SIG-M5 (cell line): ENCODE measurements at regions not wholly inside any gene's neighbourhood (a gene's known extent, or its start where the extent isn't known, plus 50 kb on each side); places are given as distances from the start of the nearest gene placed in this dataset.

Experiments
- DNase-seq: peaks from one replicate; lab custom pipeline; 2025; lab: John Stamatoyannopoulos, UW

DNA sequence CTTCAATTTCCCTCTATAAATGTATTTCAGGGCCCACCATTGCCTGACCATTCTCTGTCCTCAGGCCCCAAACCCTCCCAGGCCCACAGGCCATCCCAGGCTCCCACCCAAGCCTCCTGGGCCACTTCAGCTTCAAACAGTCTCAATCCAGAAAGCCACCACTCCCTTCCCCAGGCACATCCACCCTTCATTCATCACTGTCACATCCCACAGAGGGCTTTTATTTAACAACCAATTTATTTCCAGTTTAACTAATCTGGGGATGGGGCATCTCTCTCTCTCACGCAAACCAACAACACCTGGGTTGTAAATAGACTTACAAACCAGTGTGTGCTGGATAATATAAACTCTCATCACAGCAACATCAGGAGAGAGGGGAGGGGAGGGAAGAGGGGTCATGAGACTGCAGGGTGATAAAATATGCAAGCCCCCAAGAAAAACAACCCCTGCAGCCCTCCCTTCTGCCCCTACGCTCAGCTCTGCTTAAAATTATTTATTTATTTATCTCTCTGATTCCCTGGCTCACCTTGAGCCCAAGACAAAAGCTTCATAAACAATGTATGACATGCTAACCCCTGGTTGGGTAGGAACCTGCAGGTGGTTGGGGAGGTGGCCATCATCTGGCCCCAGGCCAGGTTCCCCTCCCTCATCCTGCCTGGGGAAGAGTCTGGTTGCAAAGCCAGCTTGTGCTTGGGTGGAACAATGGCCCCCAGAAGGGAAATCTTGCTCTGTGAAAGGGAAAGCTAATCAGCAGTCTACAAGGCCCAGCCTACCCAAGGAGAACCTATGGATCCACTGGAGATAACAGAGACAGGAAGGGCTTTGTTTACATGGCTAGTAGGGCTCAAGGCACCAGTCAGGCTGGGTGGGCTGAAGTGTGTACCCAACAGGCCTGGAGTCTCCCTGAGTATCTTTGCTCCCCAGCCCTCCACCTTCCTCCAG lies 359.2 kb downstream of the BUD13 start:
- DNase-seq: no peak

DNA sequence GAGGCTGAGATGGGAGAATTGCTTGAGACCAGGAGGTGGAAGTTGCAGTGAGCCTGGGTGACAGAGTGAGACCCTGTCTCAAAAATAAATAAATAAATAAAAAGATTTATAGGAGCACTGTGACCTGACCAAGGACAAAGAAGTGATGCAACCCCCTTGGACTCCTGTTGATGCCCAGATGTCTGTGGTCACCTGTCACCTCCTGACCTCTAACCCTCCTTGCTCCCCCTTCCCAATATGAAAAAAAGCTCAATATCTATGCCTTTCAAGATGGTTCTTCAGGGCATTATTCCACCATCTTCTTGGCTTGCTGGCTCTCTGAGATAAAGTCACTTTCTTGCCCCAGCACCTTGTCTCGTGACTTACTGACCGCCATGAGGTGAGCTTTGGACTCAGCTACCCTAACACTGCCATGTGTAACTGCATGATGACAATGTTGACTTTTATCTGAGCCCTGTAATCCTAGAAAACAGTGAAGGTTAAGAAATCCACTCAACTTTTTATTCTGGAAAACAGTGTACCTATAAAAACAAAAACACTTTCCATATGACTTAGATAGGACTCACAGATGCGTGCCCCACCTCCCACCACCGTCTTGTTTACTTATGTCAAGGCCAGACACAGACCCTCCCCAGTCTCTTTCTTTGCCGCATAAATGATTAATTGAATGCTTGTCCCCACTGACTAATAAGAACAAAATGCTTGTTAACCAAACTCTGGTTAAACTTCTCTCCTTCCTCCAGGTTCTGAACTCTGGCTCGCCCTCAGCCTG lies 360.5 kb downstream of the BUD13 start:
- DNase-seq: no peak

DNA sequence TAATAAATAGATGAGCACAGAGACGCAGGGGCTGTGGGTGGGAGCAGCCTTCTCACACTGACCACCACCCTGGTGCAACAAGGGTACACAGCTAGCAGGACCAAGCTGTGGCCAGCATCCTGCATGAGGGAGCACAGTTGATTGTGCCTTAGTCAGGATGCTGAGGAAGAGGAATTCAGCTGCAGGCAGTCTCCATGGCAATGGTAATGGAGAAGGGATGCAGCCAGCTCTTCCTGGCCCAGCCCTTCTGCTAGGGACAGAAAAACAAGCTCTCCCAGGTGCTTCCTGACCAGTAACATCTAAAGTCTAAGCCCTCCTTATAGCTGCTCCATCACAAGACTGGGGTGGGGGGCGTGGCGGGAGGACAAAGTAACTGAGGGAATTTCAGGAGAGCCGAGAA lies 363.5 kb downstream of the BUD13 start:
- DNase-seq: no peak

DNA sequence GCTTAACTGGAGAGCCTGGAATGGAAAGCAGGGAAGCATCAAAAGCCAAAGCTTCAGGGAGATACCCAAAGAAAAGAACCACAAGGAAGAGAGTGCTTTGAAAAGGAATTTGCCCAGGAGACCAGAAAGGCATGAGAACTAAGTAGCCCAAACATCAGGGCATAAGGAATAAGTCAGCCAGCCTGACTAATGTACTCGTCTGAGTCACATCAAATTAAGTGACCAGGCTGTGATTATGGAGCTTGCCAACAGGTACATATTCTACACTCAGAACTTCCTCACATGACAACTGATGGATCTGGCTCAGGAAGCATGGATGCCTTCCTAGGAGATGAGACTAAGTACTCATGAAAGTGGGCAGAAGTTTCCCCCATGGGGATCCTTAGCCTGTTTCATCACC lies 366.7 kb downstream of the BUD13 start:
- DNase-seq: no peak

DNA sequence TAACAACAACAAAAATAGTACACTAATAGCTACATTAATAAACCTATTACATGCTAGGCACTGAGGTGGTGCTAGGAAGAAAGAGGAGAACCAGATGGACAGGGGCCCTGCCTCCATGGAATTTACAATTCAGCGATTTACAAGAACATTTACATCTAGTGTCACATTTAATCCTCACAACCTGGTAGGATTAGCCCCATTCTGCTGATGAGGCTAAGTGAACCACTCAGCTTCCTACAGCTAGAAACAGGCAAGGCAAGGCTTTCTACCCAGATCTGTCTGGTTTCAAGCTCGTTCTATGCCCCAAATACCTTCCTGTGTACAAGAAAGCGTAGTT lies 368.4 kb downstream of the BUD13 start:
- DNase-seq: no peak

DNA sequence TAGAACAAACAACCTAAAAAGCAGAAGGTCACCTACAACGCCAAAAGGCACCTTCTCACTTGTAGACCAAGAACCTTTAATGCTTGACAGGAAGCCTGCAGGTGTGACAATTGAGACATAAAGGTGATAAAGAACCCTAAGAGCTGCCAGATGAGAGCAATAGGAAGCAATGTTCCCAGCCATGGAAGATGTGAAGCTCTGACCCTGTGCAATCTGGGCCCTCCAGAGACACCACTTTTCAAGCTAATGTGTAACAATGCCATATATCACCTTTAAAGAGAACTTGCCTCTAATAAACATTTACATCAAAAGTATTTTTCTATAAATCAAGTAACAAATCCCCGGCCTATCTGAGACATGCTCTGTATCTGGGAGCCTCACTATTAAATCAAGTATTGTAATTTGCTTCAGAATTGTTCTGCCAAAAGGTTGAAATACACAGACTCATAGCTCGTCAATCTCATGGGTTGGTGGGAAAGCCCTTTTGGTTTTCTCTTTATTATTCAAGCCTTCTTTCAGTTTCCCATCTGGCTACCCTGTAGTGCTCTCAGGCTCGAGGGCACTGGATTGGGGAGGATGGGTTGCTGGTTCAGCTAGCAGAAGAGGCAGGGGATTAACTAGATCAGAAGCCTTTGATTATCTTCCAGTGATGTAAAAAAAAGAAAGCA lies 368.9 kb downstream of the BUD13 start:
- no peak for DNase-seq

DNA sequence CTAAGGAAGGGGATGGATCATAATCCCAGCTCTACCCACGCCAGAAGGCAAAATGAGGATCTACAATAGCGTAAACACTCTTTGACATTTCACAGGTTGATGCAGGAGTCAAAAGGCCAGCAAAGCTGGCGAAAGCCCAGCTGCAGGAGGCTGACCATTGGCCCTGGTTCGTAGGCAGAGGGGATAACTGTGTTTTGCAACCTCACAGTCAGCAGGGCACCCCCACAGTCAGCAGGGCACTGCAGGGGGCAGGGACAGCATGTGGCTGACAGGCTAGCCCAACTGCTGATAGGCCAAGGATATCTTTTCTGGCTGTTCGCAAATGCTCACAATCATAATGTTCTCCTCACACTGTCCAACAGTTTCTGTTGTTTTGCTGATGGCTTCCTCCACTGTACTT lies 372.7 kb downstream of the BUD13 start:
- no peak for DNase-seq

DNA sequence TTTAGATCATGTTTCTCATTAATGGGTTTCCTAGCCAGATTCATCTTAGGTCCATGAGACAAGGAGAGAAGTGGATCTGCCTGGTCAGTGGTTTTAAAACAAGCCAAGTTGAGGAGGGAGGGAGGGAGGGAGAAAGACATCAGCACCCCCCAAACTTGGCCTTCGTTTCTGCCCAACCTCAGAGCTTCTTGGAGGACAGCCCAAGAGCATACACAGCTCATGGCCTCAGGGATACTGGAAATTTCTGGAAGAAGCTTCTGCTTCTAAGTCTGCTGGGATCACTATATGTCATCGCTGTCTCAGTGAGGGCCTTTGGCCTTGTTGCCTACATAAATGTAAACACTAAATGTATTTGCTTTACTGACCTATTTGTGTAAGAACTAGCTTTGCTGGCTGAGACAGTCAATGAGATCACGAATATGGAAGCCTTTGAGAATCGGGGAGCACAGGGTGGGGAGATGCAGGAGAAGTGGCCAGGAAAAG lies 375.1 kb downstream of the BUD13 start:
- no peak for DNase-seq

DNA sequence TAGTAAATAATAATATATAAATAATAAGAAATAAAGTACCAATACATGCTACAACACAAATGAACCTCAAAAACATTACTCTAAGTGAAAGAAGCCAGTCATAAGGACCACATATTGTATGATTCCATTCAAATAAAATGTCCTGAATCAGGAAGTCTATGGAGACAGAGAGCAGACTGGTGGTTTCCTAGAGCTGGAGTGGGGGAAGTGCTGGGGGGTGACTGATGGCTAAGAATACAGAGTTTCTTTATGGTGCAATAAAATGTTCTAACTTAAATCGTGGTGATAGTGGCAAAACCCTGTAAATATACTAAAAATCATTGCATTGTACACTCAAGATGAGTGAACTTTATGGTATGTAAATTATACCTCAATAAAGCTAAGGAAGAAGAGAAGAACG lies 376.5 kb downstream of the BUD13 start:
- no peak for DNase-seq

DNA sequence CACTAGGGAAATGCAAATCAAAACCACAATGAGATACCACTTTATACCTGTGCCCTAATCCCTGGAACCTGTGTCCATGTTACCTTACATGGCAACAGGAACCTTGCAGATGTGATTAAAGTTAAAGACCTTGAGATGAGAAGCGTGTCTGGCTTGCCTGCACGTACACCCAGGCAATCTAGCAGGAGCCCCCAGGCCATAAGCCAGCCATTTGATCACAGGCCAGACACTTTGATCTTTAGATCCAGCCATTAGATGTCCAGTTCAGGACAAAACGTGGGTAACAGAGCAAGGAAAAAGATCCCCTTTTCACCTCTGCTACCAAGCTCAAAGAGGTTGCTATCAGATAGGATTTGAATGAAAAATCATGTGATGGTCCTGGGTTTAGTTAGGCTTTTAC lies 378.8 kb downstream of the BUD13 start:
- DNase-seq: no peak

DNA sequence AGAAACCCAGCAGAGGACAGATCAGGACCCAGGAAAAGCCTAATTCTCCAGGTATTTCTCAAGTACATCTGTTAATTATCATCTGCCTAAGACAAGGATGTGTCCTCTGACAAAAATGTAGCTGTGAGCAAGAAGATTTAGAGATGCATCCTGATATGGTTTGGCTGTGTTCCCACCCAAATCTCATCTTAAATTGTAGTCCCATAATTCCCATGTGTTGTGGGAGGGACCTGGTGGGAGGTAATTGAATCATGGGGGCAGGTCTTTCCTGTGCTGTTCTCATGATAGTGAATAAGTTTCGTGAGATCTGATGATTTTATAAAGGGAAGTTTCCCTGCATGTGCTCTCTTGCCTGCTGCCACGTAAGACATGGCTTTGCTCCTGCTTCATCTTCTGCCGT lies 381.8 kb downstream of the BUD13 start:
- DNase-seq: no peak

DNA sequence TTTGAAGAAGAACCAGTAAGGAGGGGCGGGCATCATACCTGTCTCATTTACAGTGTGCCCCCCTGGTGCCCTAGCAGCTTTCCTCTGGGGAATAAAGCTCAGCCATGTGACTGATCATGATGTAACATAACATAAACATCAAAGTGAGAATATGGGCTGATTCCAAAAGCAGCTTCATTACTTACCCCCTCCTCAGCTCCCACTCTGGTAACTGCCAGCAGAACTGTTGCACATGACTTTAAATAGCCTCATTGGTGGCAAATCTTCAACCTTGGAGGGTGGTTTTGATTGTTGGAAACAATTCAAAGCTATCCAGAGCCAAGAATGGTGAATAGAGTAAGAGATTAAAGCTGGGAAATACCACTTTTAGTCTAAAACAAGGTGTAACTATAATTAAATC lies 384.6 kb downstream of the BUD13 start:
- no peak for DNase-seq

DNA sequence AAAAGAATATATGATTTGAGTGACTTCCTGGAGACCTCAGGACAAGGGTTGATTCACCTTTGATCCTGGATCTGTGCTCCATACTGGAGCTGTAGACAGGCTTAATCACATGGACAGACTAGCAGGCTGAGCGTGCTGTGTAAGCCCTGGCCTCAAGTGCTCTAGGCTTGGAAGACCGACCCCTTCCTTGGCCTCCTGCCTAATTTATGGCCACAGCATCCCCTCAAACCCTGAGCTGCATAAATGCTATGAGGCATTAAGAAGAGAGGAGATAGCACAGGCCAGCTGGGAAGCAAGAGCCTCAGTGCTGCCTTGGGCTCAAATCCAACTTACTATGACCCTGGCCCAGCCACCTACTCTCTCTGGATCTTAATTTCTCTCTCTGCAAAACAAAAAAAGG lies 385.1 kb downstream of the BUD13 start:
- DNase-seq: no peak

DNA sequence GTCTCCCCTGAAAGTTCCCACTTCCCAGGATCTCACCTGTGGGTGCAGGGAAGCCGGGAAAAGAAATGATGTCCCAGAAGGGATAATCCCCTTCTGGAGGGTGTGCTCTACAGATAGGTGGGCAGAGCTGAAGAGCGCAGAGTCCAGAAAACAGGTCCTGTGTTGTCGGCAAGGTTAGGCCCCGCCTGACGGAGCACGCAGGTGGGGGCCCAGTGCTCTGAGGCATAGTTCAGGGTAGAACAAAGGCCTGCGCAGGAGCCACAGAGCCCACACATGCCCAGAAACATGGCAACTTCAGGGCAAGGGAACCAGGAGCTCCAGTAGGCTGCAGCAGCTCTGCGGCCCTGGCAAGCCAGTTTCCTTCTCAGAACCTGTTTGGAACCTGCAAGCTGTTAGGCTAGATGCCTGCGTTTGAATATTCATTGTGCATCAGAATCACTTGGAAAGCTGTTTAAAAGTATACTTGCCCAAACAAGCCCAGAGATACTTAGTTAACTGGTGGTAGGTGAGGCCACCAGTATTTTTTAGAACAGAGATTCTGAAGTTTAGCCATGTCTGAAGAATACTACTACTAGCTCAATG lies 386.6 kb downstream of the BUD13 start:
- DNase-seq: no peak

DNA sequence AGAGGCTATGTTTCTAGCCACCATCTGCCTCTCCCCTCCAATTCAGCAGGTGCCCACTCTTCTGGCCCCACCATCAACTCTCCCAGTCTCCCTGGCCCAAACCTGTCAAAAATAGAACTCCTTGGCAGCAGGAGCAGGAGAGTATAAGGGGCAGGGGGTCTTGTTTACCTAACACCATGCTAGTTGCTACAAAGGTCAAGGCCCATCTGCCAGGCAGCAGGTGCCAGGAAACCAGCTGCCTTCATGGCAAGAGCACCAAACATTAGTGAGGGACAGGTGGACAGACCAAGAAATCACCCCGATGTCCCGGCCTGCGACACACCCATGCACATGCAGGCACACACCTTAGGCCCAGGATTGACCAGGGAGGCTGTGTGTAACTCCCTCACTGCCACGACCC lies 387.9 kb downstream of the BUD13 start:
- no peak for DNase-seq

DNA sequence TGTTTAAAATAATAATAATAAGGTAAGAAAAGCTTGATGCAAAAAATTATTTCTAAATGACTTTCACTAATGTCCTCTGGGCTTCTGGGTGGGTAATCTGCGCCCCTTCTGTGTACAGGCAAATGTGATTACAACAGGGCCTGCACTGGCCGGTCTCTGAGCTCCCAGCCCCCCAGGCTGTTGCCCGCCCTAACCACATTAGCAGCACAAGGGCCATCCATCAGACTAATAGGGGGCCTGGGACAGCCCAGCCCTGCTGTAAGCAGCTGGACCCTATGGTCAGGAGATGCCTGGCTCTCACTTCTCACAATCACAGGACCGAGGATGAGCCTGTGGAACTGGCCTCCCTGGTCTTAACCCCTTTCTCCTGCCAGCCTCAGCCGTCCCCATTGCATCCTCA lies 388.4 kb downstream of the BUD13 start:
- DNase-seq: no peak

DNA sequence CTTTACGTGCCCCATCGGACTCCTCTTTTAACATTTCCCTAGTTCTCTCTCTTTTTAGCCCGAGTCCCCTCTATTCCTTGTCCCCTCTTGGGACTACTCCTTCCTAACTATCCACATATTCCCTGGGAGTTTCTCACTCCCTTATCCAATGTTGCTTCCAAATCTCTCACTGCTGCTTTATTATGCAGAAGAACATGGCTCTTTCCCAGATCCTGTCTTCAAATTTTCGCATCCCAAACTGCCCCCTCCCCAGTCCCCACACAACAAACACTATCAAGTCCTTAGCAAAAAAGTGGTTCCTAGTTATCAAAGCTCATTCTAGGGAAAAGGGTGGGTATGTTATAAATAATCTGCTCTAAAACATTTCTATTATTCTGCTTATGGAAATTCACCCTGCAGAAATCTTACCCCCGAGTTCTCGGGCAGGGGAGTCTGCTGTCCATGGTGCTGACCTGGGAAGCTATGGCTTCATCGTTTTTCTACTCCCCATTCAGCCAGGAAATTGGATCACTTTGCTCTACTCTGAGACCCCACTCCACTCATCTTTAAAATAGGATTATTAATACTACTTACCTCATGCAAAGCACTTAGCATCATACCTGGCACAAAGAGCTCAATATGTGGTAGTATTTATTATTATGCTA lies 393.5 kb downstream of the BUD13 start:
- DNase-seq: no peak

DNA sequence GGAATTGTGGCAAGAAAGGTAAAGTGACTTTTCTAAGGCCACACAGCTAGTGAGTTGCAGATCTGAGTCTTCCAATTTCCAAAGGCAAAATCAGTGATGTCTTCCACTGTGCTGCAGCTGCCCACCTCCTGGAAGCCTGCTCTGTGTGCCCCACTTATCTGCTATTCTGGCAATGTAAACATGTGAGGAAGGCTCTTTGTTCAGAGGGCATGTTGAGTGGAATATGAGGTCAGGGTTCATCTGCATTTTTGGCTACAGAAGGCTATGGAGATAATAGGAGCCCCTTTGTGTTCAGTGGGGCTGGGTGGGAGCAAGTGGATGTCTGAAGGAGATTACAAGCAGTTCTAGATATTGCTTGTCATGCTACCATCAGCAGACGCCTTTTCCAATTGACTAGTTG lies 396.2 kb downstream of the BUD13 start:
- DNase-seq: no peak

DNA sequence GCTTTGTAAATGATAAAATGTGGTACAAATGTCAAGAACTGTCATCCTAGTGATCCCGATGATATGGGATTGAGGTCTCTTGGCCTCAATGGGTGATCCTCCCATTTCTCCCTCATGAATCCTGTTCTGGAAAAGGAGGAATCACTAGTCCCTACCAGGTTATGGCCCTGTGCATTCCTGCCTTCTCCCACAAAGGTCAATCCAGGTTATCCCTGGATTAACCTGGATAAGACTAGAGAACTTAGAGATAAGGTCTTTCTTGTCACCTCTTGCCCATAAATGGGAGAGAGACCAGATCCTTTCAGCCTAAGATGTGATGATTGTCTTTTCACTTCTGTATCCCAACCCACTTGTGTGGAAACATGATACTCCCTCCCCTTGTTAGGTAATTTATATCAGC lies 396.7 kb downstream of the BUD13 start:
- no peak for DNase-seq

DNA sequence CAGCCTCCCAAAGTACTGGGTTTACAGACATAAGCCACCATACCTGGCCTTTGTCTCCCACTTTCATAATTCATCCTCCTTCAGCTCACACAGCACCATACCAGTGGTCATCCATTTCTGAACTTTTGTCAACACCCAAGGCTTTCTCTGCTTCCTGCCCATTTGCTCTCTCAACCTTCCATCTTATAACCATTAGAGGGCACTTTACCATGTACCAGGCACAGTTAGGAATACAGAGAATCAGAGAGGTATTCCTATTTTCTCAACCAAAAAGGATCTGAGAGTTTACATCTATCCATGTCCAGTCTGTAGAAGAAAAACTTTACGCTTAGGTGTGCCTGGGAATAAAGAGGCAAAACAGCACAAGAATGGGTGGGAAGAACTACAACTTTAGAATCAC lies 397.6 kb downstream of the BUD13 start:
- DNase-seq: no peak

DNA sequence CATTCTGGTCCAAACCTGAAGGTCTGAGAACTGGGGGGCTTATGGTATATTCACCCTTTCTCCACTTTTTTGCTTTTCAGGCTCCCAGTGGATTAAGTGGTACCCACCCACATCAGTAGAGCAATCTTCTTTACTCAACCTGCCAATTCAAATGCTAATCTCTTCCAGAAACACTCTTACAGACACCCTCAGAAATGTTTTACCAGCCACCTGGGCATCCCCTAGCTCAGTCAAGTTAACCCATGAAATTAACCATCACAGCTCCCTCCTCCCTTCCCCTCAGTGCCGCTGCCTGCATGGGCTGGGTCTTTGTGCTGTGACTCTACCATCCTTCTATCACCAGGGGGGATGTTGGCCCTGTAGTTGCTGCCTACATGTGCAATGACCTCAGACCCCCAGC lies 398.7 kb downstream of the BUD13 start:
- DNase-seq: no peak
